ENCODE measurements at regions not wholly inside any gene's neighbourhood (a gene's known extent, or its start where the extent isn't known, plus 50 kb on each side); places are given as distances from the start of the nearest gene placed in this dataset.

DNA sequence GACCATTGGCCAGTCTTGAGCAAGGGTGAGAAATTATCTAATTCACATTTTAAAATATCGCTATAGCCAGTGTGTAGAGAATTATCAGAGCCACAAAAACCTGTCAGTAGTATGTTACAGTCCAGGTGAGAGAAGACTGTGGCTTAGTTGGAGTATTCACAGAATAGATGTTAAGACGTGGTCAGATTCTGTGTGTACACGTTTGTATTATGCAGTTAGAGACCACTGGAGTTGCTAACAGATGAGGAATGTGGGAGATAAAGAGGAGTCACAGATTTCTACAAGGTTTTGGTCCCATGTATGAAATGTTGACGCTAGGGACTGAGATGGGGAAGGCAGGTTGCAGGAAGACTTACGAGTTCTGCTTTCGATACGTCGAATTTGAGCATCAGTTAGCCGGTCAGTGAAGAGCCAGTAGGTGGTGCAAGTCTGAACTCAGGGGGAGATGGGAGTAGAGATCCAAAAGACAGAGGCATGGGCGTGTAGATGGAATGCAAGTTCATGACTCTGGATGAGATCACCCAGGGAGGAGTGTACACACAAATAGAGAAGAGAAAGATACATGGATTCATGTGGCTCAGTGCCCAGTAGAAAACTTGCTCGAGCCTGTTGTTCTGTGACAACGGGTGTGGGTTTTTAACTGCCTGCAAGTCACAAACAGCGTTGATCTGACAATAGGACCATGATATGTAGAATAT, 114.8 kb upstream of the FLRT2 start:
- ChIA-PET CTCF (no interaction called here), POLR2A (no interaction called here)
- no peaks in the 10 kb centered on the region for H3K36me3 ChIP-seq (ENCODE audit: control insufficient read depth in 2 of 2, insufficient read depth in 1 of 2, low read length in 2 of 2)
- no peaks in the 10 kb centered on the region for H3K9me3 ChIP-seq (ENCODE audit: control insufficient read depth, insufficient read depth, low read depth, low read length)
- peaks cover 10% of the 10 kb centered on the region for H3K4me1 ChIP-seq (ENCODE audit: control insufficient read depth, insufficient read depth, low read length)
- no peak overlapping the region for H3K27ac ChIP-seq (ENCODE audit: extremely low read depth, low read depth, low read length)
- H3K4me3 ChIP-seq (ENCODE audit: low read depth, low read length), result no peak overlapping the region
- TF ChIP-seq ZNF391 (tag by site-specific recombination; IDR thresholded peaks at IDR 0.05; ENCODE audit: borderline replicate concordance, low read depth), result no peak
- TF ChIP-seq SETDB1 (IDR thresholded peaks at IDR 0.05; ENCODE audit: insufficient read length, low read length), result peak; percentile 31
- 0 out of 2 replicates have a peak, but pooled peaks have one; percentile 34 for TF ChIP-seq TRIM28 (IDR thresholded peaks at IDR 0.05; ENCODE audit: borderline replicate concordance, low read length)

- ChIA-PET CTCF (interaction anchor here (1.1 kb wide), 1 partner anchor 9 kb away, joined by 3 read pairs; no protein-coding TSS in a partner anchor), POLR2A (no interaction called here)
- peaks cover 6% of the 10 kb centered on the region for H3K4me1 ChIP-seq (ENCODE audit: control insufficient read depth, insufficient read depth, low read length)
- no peaks in the 10 kb centered on the region for H3K36me3 ChIP-seq (ENCODE audit: control insufficient read depth in 2 of 2, insufficient read depth in 1 of 2, low read length in 2 of 2)
- no peaks in the 10 kb centered on the region for H3K9me3 ChIP-seq (ENCODE audit: control insufficient read depth, insufficient read depth, low read depth, low read length)
- no peak overlapping the region for H3K27ac ChIP-seq (ENCODE audit: extremely low read depth, low read depth, low read length)
- H3K4me3 ChIP-seq (ENCODE audit: low read depth, low read length), result no peak overlapping the region
- TF ChIP-seq ZNF449 (tag by site-specific recombination; IDR thresholded peaks at IDR 0.05) (no peak), SALL2 (tag by site-specific recombination; IDR thresholded peaks at IDR 0.05; ENCODE audit: borderline replicate concordance) (no peak), ZNF175 (tag by site-specific recombination; IDR thresholded peaks at IDR 0.05) (no peak), ZNF621 (tag by site-specific recombination; IDR thresholded peaks at IDR 0.05) (no peak), ZNF513 (tag by site-specific recombination; IDR thresholded peaks at IDR 0.05) (no peak), ZIC2 (tag by site-specific recombination; IDR thresholded peaks at IDR 0.05) (no peak), ELK4 (IDR thresholded peaks at IDR 0.05; ENCODE audit: borderline replicate concordance, low read depth, low read length) (no peak), ZNF473 (tag by site-specific recombination; IDR thresholded peaks at IDR 0.05) (no peak), ZFP69B (tag by site-specific recombination; IDR thresholded peaks at IDR 0.05) (no peak), ZBTB49 (tag by site-specific recombination; IDR thresholded peaks at IDR 0.05; ENCODE audit: low read depth) (no peak), ZSCAN30 (tag by site-specific recombination; IDR thresholded peaks at IDR 0.05) (no peak), ZNF10 (tag by site-specific recombination; IDR thresholded peaks at IDR 0.05) (no peak), ZBTB48 (tag by site-specific recombination; IDR thresholded peaks at IDR 0.05) (no peak)
- TF ChIP-seq, protein P1, sequence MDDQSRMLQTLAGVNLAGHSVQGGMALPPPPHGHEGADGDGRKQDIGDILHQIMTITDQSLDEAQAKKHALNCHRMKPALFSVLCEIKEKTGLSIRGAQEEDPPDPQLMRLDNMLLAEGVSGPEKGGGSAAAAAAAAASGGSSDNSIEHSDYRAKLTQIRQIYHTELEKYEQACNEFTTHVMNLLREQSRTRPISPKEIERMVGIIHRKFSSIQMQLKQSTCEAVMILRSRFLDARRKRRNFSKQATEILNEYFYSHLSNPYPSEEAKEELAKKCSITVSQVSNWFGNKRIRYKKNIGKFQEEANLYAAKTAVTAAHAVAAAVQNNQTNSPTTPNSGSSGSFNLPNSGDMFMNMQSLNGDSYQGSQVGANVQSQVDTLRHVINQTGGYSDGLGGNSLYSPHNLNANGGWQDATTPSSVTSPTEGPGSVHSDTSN (CRISPR knock-in tag; IDR thresholded peaks at IDR 0.05), result no peak
- TF ChIP-seq, protein P2, sequence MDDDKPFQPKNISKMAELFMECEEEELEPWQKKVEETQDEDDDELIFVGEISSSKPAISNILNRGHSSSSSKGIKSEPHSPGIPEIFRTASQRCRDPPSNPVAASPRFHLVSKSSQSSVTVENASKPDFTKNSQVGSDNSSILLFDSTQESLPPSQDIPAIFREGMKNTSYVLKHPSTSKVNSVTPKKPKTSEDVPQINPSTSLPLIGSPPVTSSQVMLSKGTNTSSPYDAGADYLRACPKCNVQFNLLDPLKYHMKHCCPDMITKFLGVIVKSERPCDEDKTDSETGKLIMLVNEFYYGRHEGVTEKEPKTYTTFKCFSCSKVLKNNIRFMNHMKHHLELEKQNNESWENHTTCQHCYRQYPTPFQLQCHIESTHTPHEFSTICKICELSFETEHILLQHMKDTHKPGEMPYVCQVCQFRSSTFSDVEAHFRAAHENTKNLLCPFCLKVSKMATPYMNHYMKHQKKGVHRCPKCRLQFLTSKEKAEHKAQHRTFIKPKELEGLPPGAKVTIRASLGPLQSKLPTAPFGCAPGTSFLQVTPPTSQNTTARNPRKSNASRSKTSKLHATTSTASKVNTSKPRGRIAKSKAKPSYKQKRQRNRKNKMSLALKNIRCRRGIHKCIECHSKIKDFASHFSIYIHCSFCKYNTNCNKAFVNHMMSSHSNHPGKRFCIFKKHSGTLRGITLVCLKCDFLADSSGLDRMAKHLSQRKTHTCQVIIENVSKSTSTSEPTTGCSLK (tag by site-specific recombination; IDR thresholded peaks at IDR 0.05), result no peak
- TF ChIP-seq, protein P3, sequence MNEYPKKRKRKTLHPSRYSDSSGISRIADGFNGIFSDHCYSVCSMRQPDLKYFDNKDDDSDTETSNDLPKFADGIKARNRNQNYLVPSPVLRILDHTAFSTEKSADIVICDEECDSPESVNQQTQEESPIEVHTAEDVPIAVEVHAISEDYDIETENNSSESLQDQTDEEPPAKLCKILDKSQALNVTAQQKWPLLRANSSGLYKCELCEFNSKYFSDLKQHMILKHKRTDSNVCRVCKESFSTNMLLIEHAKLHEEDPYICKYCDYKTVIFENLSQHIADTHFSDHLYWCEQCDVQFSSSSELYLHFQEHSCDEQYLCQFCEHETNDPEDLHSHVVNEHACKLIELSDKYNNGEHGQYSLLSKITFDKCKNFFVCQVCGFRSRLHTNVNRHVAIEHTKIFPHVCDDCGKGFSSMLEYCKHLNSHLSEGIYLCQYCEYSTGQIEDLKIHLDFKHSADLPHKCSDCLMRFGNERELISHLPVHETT (tag by site-specific recombination; IDR thresholded peaks at IDR 0.05), result no peak
- TF ChIP-seq, protein P4, sequence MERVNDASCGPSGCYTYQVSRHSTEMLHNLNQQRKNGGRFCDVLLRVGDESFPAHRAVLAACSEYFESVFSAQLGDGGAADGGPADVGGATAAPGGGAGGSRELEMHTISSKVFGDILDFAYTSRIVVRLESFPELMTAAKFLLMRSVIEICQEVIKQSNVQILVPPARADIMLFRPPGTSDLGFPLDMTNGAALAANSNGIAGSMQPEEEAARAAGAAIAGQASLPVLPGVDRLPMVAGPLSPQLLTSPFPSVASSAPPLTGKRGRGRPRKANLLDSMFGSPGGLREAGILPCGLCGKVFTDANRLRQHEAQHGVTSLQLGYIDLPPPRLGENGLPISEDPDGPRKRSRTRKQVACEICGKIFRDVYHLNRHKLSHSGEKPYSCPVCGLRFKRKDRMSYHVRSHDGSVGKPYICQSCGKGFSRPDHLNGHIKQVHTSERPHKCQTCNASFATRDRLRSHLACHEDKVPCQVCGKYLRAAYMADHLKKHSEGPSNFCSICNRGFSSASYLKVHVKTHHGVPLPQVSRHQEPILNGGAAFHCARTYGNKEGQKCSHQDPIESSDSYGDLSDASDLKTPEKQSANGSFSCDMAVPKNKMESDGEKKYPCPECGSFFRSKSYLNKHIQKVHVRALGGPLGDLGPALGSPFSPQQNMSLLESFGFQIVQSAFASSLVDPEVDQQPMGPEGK (tag by site-specific recombination; IDR thresholded peaks at IDR 0.05), result no peak
Measured at GRCh38 chr14:85416771-85417170, 113.2 kb upstream of the FLRT2 start.
